Neuron (in vitro differentiated cells): ENCODE measurements at regions not wholly inside any gene's neighbourhood (a gene's known extent, or its start where the extent isn't known, plus 50 kb on each side); places are given as distances from the start of the nearest gene placed in this dataset.

Experiments
- H2AFZ ChIP-seq: one replicate; pipeline ENCODE4 v1.6.1; 2013; ENCODE audit warnings: low read depth, mild to moderate bottlenecking, inconsistent platforms, low read length, moderate library complexity
- H3K27me3 ChIP-seq: one replicate; pipeline ENCODE4 v1.6.1; 2013; ENCODE audit warnings: low read length; ENCODE audit not compliant: insufficient read depth
- H3K36me3 ChIP-seq: one replicate; pipeline ENCODE4 v1.6.1; 2013; ENCODE audit warnings: low read length; ENCODE audit not compliant: insufficient read depth
- H3K4me1 ChIP-seq: one replicate; pipeline ENCODE4 v1.6.1; 2013; ENCODE audit warnings: low read length; ENCODE audit not compliant: insufficient read depth
- H3K4me3 ChIP-seq: 2 replicates; pipeline ENCODE4 v1.5.1; 2013; ENCODE audit warnings: mild to moderate bottlenecking, low read length, moderate library complexity
- H3K9me3 ChIP-seq: one replicate; pipeline ENCODE4 v1.6.1; 2013; ENCODE audit warnings: low read length

- no peak overlapping the region for H3K4me3 ChIP-seq
- no peaks in the 10 kb centered on the region for H3K27me3 ChIP-seq
- H3K4me1 ChIP-seq = peaks cover 6% of the 10 kb centered on the region
- H2AFZ ChIP-seq = no peak overlapping the region
- H3K36me3 ChIP-seq = no peaks in the 10 kb centered on the region
- no peaks in the 10 kb centered on the region for H3K9me3 ChIP-seq
Measured at GRCh38 chr14:31934767-31935266, 142.3 kb upstream of the ARHGAP5 start.

- H3K4me1 ChIP-seq = peaks cover 6% of the 10 kb centered on the region
- H2AFZ ChIP-seq = no peak overlapping the region
- no peak overlapping the region for H3K4me3 ChIP-seq
- H3K27me3 ChIP-seq = no peaks in the 10 kb centered on the region
- H3K36me3 ChIP-seq = no peaks in the 10 kb centered on the region
- H3K9me3 ChIP-seq = no peaks in the 10 kb centered on the region
Measured at GRCh38 chr14:31935391-31935790, 141.7 kb upstream of the ARHGAP5 start.

- Histone ChIP-seq H3K36me3 (no peaks in the 10 kb centered on the region), H3K9me3 (no peaks in the 10 kb centered on the region), H3K27me3 (no peaks in the 10 kb centered on the region), H2AFZ (no peak overlapping the region), H3K4me1 (peaks cover 6% of the 10 kb centered on the region), H3K4me3 (no peak overlapping the region)
Measured at GRCh38 chr14:31936115-31936514, 141.0 kb upstream of the ARHGAP5 start.

- Histone ChIP-seq H3K36me3 (no peaks in the 10 kb centered on the region), H3K4me1 (peaks cover 8% of the 10 kb centered on the region), H3K27me3 (peaks cover 3% of the 10 kb centered on the region), H2AFZ (no peak overlapping the region), H3K9me3 (no peaks in the 10 kb centered on the region), H3K4me3 (no peak overlapping the region)
Measured at GRCh38 chr14:31937730-31938346, 139.3 kb upstream of the ARHGAP5 start.

- Histone ChIP-seq H3K27me3 (peaks cover 3% of the 10 kb centered on the region), H3K36me3 (no peaks in the 10 kb centered on the region), H2AFZ (no peak overlapping the region), H3K4me3 (no peak overlapping the region), H3K9me3 (no peaks in the 10 kb centered on the region), H3K4me1 (peaks cover 15% of the 10 kb centered on the region)
Measured at GRCh38 chr14:31939934-31940333, 137.2 kb upstream of the ARHGAP5 start.

GRCh38 chr14:31941487-31941886 lies 135.6 kb upstream of the ARHGAP5 start:
- Histone ChIP-seq H3K9me3 (no peaks in the 10 kb centered on the region), H2AFZ (no peak overlapping the region), H3K4me1 (peaks cover 9% of the 10 kb centered on the region), H3K27me3 (peaks cover 3% of the 10 kb centered on the region), H3K36me3 (no peaks in the 10 kb centered on the region), H3K4me3 (no peak overlapping the region)

- Histone ChIP-seq H3K27me3 (peaks cover 3% of the 10 kb centered on the region), H3K4me1 (peaks cover 9% of the 10 kb centered on the region), H2AFZ (no peak overlapping the region), H3K36me3 (no peaks in the 10 kb centered on the region), H3K9me3 (no peaks in the 10 kb centered on the region), H3K4me3 (no peak overlapping the region)
Measured at GRCh38 chr14:31942166-31942841, 134.8 kb upstream of the ARHGAP5 start.

GRCh38 chr14:31943217-31943799 lies 133.8 kb upstream of the ARHGAP5 start:
- Histone ChIP-seq H3K4me1 (peaks cover 9% of the 10 kb centered on the region), H3K36me3 (no peaks in the 10 kb centered on the region), H3K4me3 (no peak overlapping the region), H3K9me3 (no peaks in the 10 kb centered on the region), H2AFZ (no peak overlapping the region), H3K27me3 (peaks cover 3% of the 10 kb centered on the region)

GRCh38 chr14:31943861-31944255 lies 133.2 kb upstream of the ARHGAP5 start:
- Histone ChIP-seq H3K36me3 (no peaks in the 10 kb centered on the region), H3K4me1 (peaks cover 9% of the 10 kb centered on the region), H3K27me3 (peaks cover 3% of the 10 kb centered on the region), H3K4me3 (no peak overlapping the region), H2AFZ (no peak overlapping the region), H3K9me3 (no peaks in the 10 kb centered on the region)

- Histone ChIP-seq H3K36me3 (no peaks in the 10 kb centered on the region), H2AFZ (no peak overlapping the region), H3K27me3 (peaks cover 3% of the 10 kb centered on the region), H3K9me3 (no peaks in the 10 kb centered on the region), H3K4me1 (peaks cover 9% of the 10 kb centered on the region), H3K4me3 (no peak overlapping the region)
Measured at GRCh38 chr14:31944256-31945073, 132.6 kb upstream of the ARHGAP5 start.

- Histone ChIP-seq H3K9me3 (no peaks in the 10 kb centered on the region), H3K4me1 (peaks cover 9% of the 10 kb centered on the region), H3K4me3 (no peak overlapping the region), H2AFZ (no peak overlapping the region), H3K36me3 (no peaks in the 10 kb centered on the region), H3K27me3 (peaks cover 3% of the 10 kb centered on the region)
Measured at GRCh38 chr14:31945074-31945613, 132.0 kb upstream of the ARHGAP5 start.

GRCh38 chr14:31945701-31946100 lies 131.4 kb upstream of the ARHGAP5 start:
- H3K36me3 ChIP-seq = no peaks in the 10 kb centered on the region
- H3K9me3 ChIP-seq = no peaks in the 10 kb centered on the region
- H3K4me3 ChIP-seq = no peak overlapping the region
- H3K4me1 ChIP-seq = peaks cover 14% of the 10 kb centered on the region
- H3K27me3 ChIP-seq = peaks cover 3% of the 10 kb centered on the region
- no peak overlapping the region for H2AFZ ChIP-seq
